Hepatocyte (in vitro differentiated cells): ENCODE measurements at regions not wholly inside any gene's neighbourhood (a gene's known extent, or its start where the extent isn't known, plus 50 kb on each side); places are given as distances from the start of the nearest gene placed in this dataset.

Source experiments
- DNase-seq: peaks from one replicate; pipeline ENCODE4 v3.0.0-alpha.2; 2016; ENCODE audit warnings: low spot score
- H2AFZ ChIP-seq: fragments of 200-600 bp; sonication (generic); 2 replicates; pipeline ENCODE4 v1.6.0; 2016; ENCODE audit warnings: antibody characterized with exemption, mild to moderate bottlenecking
- H3K27ac ChIP-seq: fragments of 200-600 bp; sonication (generic); 2 replicates; pipeline ENCODE4 v1.5.1; 2016; ENCODE audit warnings: mild to moderate bottlenecking
- H3K27me3 ChIP-seq: fragments of 200-600 bp; sonication (generic); 2 replicates; pipeline ENCODE4 v1.6.1; 2016
- H3K36me3 ChIP-seq: fragments of 200-600 bp; sonication (generic); replicated peaks from 2 replicates; pipeline ENCODE4 v1.5.1; 2016; ENCODE audit warnings: low read depth; ENCODE audit not compliant: insufficient read depth
- H3K4me1 ChIP-seq: fragments of 200-600 bp; sonication (generic); 2 replicates; pipeline ENCODE4 v1.5.1; 2016; ENCODE audit warnings: mild to moderate bottlenecking, moderate library complexity; ENCODE audit not compliant: insufficient read depth
- H3K4me2 ChIP-seq: fragments of 200-600 bp; sonication (generic); 2 replicates; pipeline ENCODE4 v1.6.0; 2016
- H3K4me3 ChIP-seq: fragments of 200-600 bp; sonication (generic); 2 replicates; pipeline ENCODE4 v1.5.1; 2016; ENCODE audit warnings: mild to moderate bottlenecking
- H3K79me2 ChIP-seq: fragments of 200-600 bp; sonication (generic); 2 replicates; pipeline ENCODE4 v1.6.0; 2017; ENCODE audit warnings: mild to moderate bottlenecking
- H3K9me2 ChIP-seq: fragments of 200-600 bp; sonication (generic); replicated peaks from 2 replicates; pipeline ENCODE4 v1.6.0; 2017; ENCODE audit warnings: mild to moderate bottlenecking; ENCODE audit not compliant: insufficient read depth
- H3K9me3 ChIP-seq: fragments of 200-600 bp; sonication (generic); 2 replicates; pipeline ENCODE4 v1.5.1; 2016; ENCODE audit warnings: low read depth, mild to moderate bottlenecking
- H4K20me1 ChIP-seq: fragments of 200-600 bp; sonication (generic); 2 replicates; pipeline ENCODE4 v1.6.0; 2016; ENCODE audit warnings: mild to moderate bottlenecking; ENCODE audit not compliant: insufficient read depth, poor library complexity, severe bottlenecking
- CTCF ChIP-seq: fragments of 200-600 bp; sonication (generic); IDR thresholded peaks from 2 replicates; pipeline ENCODE4 v1.5.1; 2016; ENCODE audit warnings: antibody characterized with exemption, mild to moderate bottlenecking; ENCODE audit not compliant: poor library complexity
- EZH2 ChIP-seq: fragments of 200-600 bp; sonication (generic); IDR thresholded peaks from 2 replicates; pipeline ENCODE4 v1.6.1; 2016; ENCODE audit warnings: antibody characterized with exemption, mild to moderate bottlenecking, borderline replicate concordance
- EZH2phosphoT487 ChIP-seq: fragments of 200-600 bp; sonication (generic); IDR thresholded peaks from one replicate; pipeline ENCODE4 v1.6.1; 2018; ENCODE audit warnings: antibody characterized with exemption, mild to moderate bottlenecking, low read depth, moderate library complexity; ENCODE audit not compliant: unreplicated experiment, severe bottlenecking
- WGBS: methylation state at CpG from one replicate; pipeline ENCODE4 v1.1.6; 2016; ENCODE audit warnings: low lambda C conversion rate; ENCODE audit errors: missing lambda C conversion rate; 5-methylcytosine and 5-hydroxymethylcytosine counted together

- TF ChIP-seq EZH2 (no peak), EZH2phosphoT487 (no peak), CTCF (no peak)
- no peak for DNase-seq
- WGBS: 56% methylated on average over 3 of the region's 3 CpGs
These were observed 1130.3 kb downstream of the RAPGEF2 start for GRCh38 chr4:160233141-160233540.

GRCh38 chr4:160235285-160235684, 1132.4 kb downstream of the RAPGEF2 start:
- Histone ChIP-seq H3K4me3 (no peak overlapping the region), H3K27ac (no peak overlapping the region), H3K9me2 (no peaks in the 10 kb centered on the region), H3K9me3 (no peaks in the 10 kb centered on the region), H3K36me3 (no peaks in the 10 kb centered on the region), H3K4me2 (no peak overlapping the region), H2AFZ (no peak overlapping the region), H3K27me3 (no peaks in the 10 kb centered on the region), H4K20me1 (no peaks in the 10 kb centered on the region), H3K79me2 (no peaks in the 10 kb centered on the region), H3K4me1 (no peaks in the 10 kb centered on the region)
- 82% methylated on average over 2 of the region's 2 CpGs for WGBS
- no peak for DNase-seq
- TF ChIP-seq EZH2 (no peak), EZH2phosphoT487 (no peak), CTCF (no peak)

More at GRCh38 chr4:160233141-160233540, 1130.3 kb downstream of the RAPGEF2 start:
- Histone ChIP-seq H3K36me3 (no peaks in the 10 kb centered on the region), H3K27me3 (no peaks in the 10 kb centered on the region), H3K9me3 (no peaks in the 10 kb centered on the region), H3K4me1 (no peaks in the 10 kb centered on the region), H2AFZ (no peak overlapping the region), H3K4me3 (no peak overlapping the region), H3K4me2 (no peak overlapping the region), H3K79me2 (no peaks in the 10 kb centered on the region), H4K20me1 (no peaks in the 10 kb centered on the region), H3K9me2 (no peaks in the 10 kb centered on the region), H3K27ac (no peak overlapping the region)

GRCh38 chr4:160235771-160236170, 1132.9 kb downstream of the RAPGEF2 start:
- TF ChIP-seq CTCF (no peak), EZH2 (no peak), EZH2phosphoT487 (no peak)
- no peaks in the 10 kb centered on the region for H3K36me3 ChIP-seq
- H3K4me3 ChIP-seq: no peak overlapping the region
- H3K4me2 ChIP-seq: no peak overlapping the region
- H3K9me2 ChIP-seq: no peaks in the 10 kb centered on the region
- no peaks in the 10 kb centered on the region for H3K4me1 ChIP-seq
- no peak overlapping the region for H3K27ac ChIP-seq
- H2AFZ ChIP-seq: no peak overlapping the region
- DNase-seq: no peak
- H3K27me3 ChIP-seq: no peaks in the 10 kb centered on the region
- no peaks in the 10 kb centered on the region for H4K20me1 ChIP-seq
- no peaks in the 10 kb centered on the region for H3K9me3 ChIP-seq
- no peaks in the 10 kb centered on the region for H3K79me2 ChIP-seq

GRCh38 chr4:160238790-160239189, 1135.9 kb downstream of the RAPGEF2 start:
- Histone ChIP-seq H3K27ac (no peak overlapping the region), H3K36me3 (no peaks in the 10 kb centered on the region), H3K27me3 (no peaks in the 10 kb centered on the region), H3K4me2 (no peak overlapping the region), H3K79me2 (no peaks in the 10 kb centered on the region), H3K4me1 (no peaks in the 10 kb centered on the region), H2AFZ (no peak overlapping the region), H3K9me3 (no peaks in the 10 kb centered on the region), H4K20me1 (no peaks in the 10 kb centered on the region), H3K4me3 (no peak overlapping the region), H3K9me2 (no peaks in the 10 kb centered on the region)
- DNase-seq: no peak
- TF ChIP-seq CTCF (no peak), EZH2 (no peak), EZH2phosphoT487 (no peak)
- 91% methylated on average over 1 of the region's 1 CpG for WGBS
